SK-N-SH (cell line): ENCODE measurements at regions not wholly inside any gene's neighbourhood (a gene's known extent, or its start where the extent isn't known, plus 50 kb on each side); places are given as distances from the start of the nearest gene placed in this dataset.

Experiments used
- CHD2 ChIP-seq: fragments of 150-350 bp; IDR thresholded peaks from 2 replicates; pipeline ENCODE4 v1.6.1; 2018; ENCODE audit warnings: low read length; ENCODE audit not compliant: partially characterized antibody
- FOXM1 ChIP-seq: IDR thresholded peaks from 2 replicates; pipeline ENCODE4 v1.4.0; 2012; ENCODE audit warnings: low read depth, mild to moderate bottlenecking
- GATA2 ChIP-seq: sonication (generic); formaldehyde crosslinking; IDR thresholded peaks from 2 replicates; pipeline ENCODE4 v1.5.0; 2020; ENCODE audit warnings: mild to moderate bottlenecking, missing genetic modification reagents
- MAX ChIP-seq: IDR thresholded peaks from 2 replicates; pipeline ENCODE4 v1.4.0; 2012; ENCODE audit warnings: low read depth
- PBX3 ChIP-seq: IDR thresholded peaks from 2 replicates; pipeline ENCODE4; 2012
- POLR2AphosphoS5 ChIP-seq: IDR thresholded peaks from 2 replicates; pipeline ENCODE4 v1.6.1; 2012; ENCODE audit warnings: low read depth, low read length
- RAD21 ChIP-seq: IDR thresholded peaks from 2 replicates; pipeline ENCODE4 v1.6.1; 2012; ENCODE audit warnings: mild to moderate bottlenecking, low read length
- REST ChIP-seq: IDR thresholded peaks from 2 replicates; pipeline ENCODE4 v1.6.1; 2012; ENCODE audit warnings: mild to moderate bottlenecking, low read depth, low read length, moderate library complexity
- RFX5 ChIP-seq: IDR thresholded peaks from 2 replicates; pipeline ENCODE4 v1.6.1; 2012; ENCODE audit warnings: mild to moderate bottlenecking, improper control_type of control experiment, low read length
- YY1 ChIP-seq: IDR thresholded peaks from 2 replicates; pipeline ENCODE4 v1.4.0; 2012; ENCODE audit warnings: low read depth, mild to moderate bottlenecking
- TF ChIP-seq, protein P1 (sequence below): fragments of 200-600 bp; sonication (generic); IDR thresholded peaks from 2 replicates; pipeline ENCODE4 v1.6.1; 2017; ENCODE audit warnings: antibody characterized with exemption, mild to moderate bottlenecking, moderate library complexity

- TF ChIP-seq FOXM1 (no peak), MAX (no peak), PBX3 (no peak), RAD21 (no peak), GATA2 (CRISPR knock-in tag) (no peak), YY1 (no peak), RFX5 (no peak), POLR2AphosphoS5 (no peak), REST (no peak), CHD2 (no peak)
- TF ChIP-seq, protein P1, sequence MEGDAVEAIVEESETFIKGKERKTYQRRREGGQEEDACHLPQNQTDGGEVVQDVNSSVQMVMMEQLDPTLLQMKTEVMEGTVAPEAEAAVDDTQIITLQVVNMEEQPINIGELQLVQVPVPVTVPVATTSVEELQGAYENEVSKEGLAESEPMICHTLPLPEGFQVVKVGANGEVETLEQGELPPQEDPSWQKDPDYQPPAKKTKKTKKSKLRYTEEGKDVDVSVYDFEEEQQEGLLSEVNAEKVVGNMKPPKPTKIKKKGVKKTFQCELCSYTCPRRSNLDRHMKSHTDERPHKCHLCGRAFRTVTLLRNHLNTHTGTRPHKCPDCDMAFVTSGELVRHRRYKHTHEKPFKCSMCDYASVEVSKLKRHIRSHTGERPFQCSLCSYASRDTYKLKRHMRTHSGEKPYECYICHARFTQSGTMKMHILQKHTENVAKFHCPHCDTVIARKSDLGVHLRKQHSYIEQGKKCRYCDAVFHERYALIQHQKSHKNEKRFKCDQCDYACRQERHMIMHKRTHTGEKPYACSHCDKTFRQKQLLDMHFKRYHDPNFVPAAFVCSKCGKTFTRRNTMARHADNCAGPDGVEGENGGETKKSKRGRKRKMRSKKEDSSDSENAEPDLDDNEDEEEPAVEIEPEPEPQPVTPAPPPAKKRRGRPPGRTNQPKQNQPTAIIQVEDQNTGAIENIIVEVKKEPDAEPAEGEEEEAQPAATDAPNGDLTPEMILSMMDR = no peak
These were observed 356.8 kb upstream of the BRINP1 start for GRCh38 chr9:119726035-119726434.
